Testis (tissue), 2 donors: ENCODE measurements at regions not wholly inside any gene's neighbourhood (a gene's known extent, or its start where the extent isn't known, plus 50 kb on each side); places are given as distances from the start of the nearest gene placed in this dataset.

Experiments used
- POLR2A ChIP-seq: fragments of 450-650 bp; IDR thresholded peaks from one replicate; pipeline ENCODE4 v1.6.1; 2017; ENCODE audit warnings: antibody characterized with exemption, mild to moderate bottlenecking, moderate library complexity
- TF ChIP-seq, protein P1 (sequence below), 3 experiments: fragments of 450-650 bp in 2 of 3; fragments of 200-600 bp in 1 of 3; sonication (generic) in 1 of 3; IDR thresholded peaks; one replicate each; pipeline ENCODE4 v1.5.1; 2016 to 2019; ENCODE audit warnings: antibody characterized with exemption in 3 of 3, mild to moderate bottlenecking in 2 of 3, moderate library complexity in 1 of 3

DNA sequence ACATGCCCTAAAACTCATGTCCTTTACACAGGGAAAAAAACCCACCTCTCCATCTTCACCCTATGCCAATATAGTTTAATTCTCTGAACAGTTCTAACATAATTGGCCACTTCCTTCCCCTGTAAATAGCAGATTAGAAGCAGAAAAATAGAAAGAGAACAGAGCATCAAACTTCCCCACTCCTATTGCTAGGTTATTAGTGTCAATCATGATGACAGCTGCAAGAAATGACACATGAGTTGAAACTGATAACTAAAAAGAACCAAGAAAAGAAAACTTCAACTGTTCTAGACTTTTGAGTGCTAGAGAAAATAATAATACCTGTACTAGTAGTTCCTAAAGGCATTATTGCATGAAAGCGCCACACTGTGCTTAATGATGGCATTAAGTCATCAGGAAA is 284.5 kb upstream of the TRPC5 start:
- TF ChIP-seq POLR2A, result no peak
- TF ChIP-seq, protein P1, sequence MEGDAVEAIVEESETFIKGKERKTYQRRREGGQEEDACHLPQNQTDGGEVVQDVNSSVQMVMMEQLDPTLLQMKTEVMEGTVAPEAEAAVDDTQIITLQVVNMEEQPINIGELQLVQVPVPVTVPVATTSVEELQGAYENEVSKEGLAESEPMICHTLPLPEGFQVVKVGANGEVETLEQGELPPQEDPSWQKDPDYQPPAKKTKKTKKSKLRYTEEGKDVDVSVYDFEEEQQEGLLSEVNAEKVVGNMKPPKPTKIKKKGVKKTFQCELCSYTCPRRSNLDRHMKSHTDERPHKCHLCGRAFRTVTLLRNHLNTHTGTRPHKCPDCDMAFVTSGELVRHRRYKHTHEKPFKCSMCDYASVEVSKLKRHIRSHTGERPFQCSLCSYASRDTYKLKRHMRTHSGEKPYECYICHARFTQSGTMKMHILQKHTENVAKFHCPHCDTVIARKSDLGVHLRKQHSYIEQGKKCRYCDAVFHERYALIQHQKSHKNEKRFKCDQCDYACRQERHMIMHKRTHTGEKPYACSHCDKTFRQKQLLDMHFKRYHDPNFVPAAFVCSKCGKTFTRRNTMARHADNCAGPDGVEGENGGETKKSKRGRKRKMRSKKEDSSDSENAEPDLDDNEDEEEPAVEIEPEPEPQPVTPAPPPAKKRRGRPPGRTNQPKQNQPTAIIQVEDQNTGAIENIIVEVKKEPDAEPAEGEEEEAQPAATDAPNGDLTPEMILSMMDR (IDR thresholded peaks at IDR 0.05), result no peak
